Duodenal mucosa (tissue), 2 donors: ENCODE measurements at regions not wholly inside any gene's neighbourhood (a gene's known extent, or its start where the extent isn't known, plus 50 kb on each side); places are given as distances from the start of the nearest gene placed in this dataset.
"Not testable (repeated sequence)": the region's sequence is repeated elsewhere in the genome, so short reads cannot be mapped to it uniquely, and the experiment has no call there.

Experiments used
- H3K27ac ChIP-seq: one replicate; pipeline ENCODE4 v1.7.0; 2013; ENCODE audit warnings: low read depth, low read length
- H3K27me3 ChIP-seq, 2 donors: one replicate each; pipeline ENCODE4 v1.7.0; 2013; ENCODE audit warnings: low read length in 2 of 2, control low read depth in 1 of 2; ENCODE audit not compliant: insufficient read depth in 2 of 2, control insufficient read depth in 1 of 2
- H3K36me3 ChIP-seq, 2 donors: one replicate each; pipeline ENCODE4 v1.7.0; 2013; ENCODE audit warnings: low read length in 2 of 2, control low read depth in 1 of 2; ENCODE audit not compliant: insufficient read depth in 2 of 2, control insufficient read depth in 1 of 2
- H3K4me1 ChIP-seq, 2 donors: one replicate each; pipeline ENCODE4 v1.7.0; 2013; ENCODE audit warnings: low read length in 2 of 2, control low read depth in 1 of 2; ENCODE audit not compliant: insufficient read depth in 2 of 2, control insufficient read depth in 1 of 2
- H3K4me3 ChIP-seq, 2 donors: one replicate each; pipeline ENCODE4 v1.7.0; 2013; ENCODE audit warnings: low read length in 2 of 2, low read depth in 1 of 2
- H3K9ac ChIP-seq, 2 donors: one replicate each; pipeline ENCODE4 v1.7.0; 2013; ENCODE audit warnings: low read length in 2 of 2, low read depth in 1 of 2
- H3K9me3 ChIP-seq, 2 donors: one replicate each; pipeline ENCODE4 v1.7.0; 2013; ENCODE audit warnings: low read length in 2 of 2, control low read depth in 1 of 2; ENCODE audit not compliant: control insufficient read depth in 1 of 2

DNA sequence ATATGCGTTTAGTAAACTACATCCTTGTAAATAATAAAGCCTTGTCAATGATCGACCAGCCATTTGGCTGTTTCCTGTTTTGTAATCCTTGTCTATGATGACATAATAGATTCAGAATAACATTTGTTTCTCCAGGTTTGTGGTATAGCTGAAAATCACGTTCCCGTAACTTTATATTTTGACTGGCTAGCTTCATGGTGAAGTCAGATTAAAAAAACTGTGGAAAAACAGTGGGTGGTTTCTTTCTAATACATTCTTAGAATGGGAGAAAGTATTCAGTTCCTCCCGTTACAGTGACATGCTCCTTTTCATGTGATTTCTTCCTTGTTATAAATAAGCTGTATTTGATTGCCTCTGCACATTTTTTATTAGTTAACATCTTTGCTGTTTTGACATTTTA lies 366.9 kb downstream of the NYAP2 start:
- no peaks in the 10 kb centered on the region for H3K36me3 ChIP-seq
- no peaks in the 10 kb centered on the region for H3K4me1 ChIP-seq
- no peak overlapping the region for H3K4me3 ChIP-seq
- no peaks in the 10 kb centered on the region for H3K27me3 ChIP-seq
- no peak overlapping the region for H3K9ac ChIP-seq
- H3K27ac ChIP-seq: no peak overlapping the region
- no peaks in the 10 kb centered on the region for H3K9me3 ChIP-seq

DNA sequence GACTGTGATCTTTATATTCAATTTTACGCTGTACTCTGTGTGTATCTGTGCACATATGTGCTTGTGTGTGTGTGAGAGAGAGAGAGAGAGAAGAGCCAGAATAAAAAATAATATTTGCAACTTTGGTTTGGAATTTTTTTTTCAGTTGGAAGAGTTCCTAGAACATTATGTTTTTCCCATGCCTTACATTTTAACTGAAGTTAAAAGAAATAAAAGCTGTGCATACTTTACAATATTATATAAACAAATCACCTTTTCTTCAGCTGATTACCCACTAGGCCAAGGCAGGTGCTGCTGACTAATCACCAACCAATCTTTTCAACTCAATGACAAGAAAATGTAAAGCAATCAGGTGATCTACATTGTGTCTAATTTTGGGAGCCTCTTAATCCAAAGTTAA lies 366.3 kb downstream of the NYAP2 start:
- Histone ChIP-seq H3K4me1 (no peaks in the 10 kb centered on the region), H3K27ac (no peak overlapping the region), H3K9me3 (no peaks in the 10 kb centered on the region)

GRCh38 chr2:225764346-225764745 lies 364.8 kb downstream of the NYAP2 start:
- Histone ChIP-seq H3K4me1 (no peaks in the 10 kb centered on the region), H3K9me3 (no peaks in the 10 kb centered on the region), H3K4me3 (no peak overlapping the region), H3K36me3 (no peaks in the 10 kb centered on the region), H3K27me3 (no peaks in the 10 kb centered on the region), H3K27ac (no peak overlapping the region), H3K9ac (no peak overlapping the region)

More for the DNA sequence above, 366.3 kb downstream of the NYAP2 start:
- H3K36me3 ChIP-seq: no peaks in the 10 kb centered on the region
- H3K9ac ChIP-seq: no peak overlapping the region
- H3K4me3 ChIP-seq: no peak overlapping the region
- H3K27me3 ChIP-seq: no peaks in the 10 kb centered on the region

DNA sequence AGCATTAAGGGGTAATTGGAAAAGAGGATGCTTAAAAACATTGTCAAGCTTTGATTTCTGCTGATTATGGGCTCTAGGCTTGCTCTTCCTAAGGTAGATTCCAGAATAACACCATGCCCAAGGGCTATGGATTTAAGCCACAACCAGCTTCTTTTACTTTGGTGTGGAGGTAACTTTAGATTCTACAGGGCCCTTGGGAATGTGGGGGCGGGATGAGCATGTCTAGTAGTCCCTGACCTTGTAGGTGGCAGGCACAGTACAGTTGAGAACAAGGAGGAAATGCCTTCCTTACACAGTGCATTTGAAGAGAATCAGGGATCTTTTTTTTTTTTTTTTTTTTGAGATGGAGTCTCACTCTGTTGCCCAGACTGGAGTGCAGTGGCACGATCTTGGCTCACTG lies 364.2 kb downstream of the NYAP2 start:
- Histone ChIP-seq H3K9me3 (no peaks in the 10 kb centered on the region), H3K9ac (no peak overlapping the region), H3K4me3 (no peak overlapping the region), H3K4me1 (no peaks in the 10 kb centered on the region), H3K36me3 (no peaks in the 10 kb centered on the region), H3K27me3 (no peaks in the 10 kb centered on the region), H3K27ac (no peak overlapping the region)

- no peak overlapping the region for H3K4me3 ChIP-seq
- H3K9ac ChIP-seq: no peak overlapping the region
- no peaks in the 10 kb centered on the region for H3K36me3 ChIP-seq
- H3K9me3 ChIP-seq: no peaks in the 10 kb centered on the region
- H3K4me1 ChIP-seq: no peaks in the 10 kb centered on the region
- H3K27me3 ChIP-seq: no peaks in the 10 kb centered on the region
- no peak overlapping the region for H3K27ac ChIP-seq
These were observed 361.9 kb downstream of the NYAP2 start for GRCh38 chr2:225761396-225761795.

DNA sequence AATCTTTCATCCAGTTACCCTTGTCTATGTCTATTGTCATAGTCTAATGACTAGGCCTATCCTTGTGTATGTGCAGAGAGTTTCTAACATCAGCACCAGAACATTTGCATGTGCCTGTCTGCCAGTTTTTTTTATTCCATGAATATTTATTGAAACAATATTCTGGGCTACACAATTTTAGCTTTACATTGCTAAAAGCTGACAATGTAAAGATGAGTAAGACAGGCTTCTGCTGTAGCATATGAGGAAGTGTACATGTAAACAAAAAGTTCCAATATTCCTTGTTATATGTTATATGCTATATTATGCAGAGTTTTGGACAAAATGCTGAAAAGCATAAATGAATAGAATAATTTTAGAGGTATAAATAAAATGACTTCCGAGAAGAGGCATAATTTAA lies 357.7 kb downstream of the NYAP2 start:
- H3K9me3 ChIP-seq: no peaks in the 10 kb centered on the region
- H3K4me1 ChIP-seq: no peaks in the 10 kb centered on the region
- no peaks in the 10 kb centered on the region for H3K36me3 ChIP-seq
- H3K9ac ChIP-seq: no peak overlapping the region
- no peak overlapping the region for H3K4me3 ChIP-seq
- H3K27me3 ChIP-seq: no peaks in the 10 kb centered on the region
- no peak overlapping the region for H3K27ac ChIP-seq

- Histone ChIP-seq H3K9me3 (no peaks in the 10 kb centered on the region), H3K36me3 (no peaks in the 10 kb centered on the region), H3K27me3 (no peaks in the 10 kb centered on the region), H3K4me3 (no peak overlapping the region), H3K9ac (no peak overlapping the region), H3K27ac (no peak overlapping the region), H3K4me1 (no peaks in the 10 kb centered on the region)
These were observed 356.7 kb downstream of the NYAP2 start for GRCh38 chr2:225756198-225756597.

GRCh38 chr2:225748609-225749008 lies 349.1 kb downstream of the NYAP2 start:
- no peaks in the 10 kb centered on the region for H3K36me3 ChIP-seq
- H3K4me3 ChIP-seq: no peak overlapping the region
- H3K27me3 ChIP-seq: no peaks in the 10 kb centered on the region
- no peaks in the 10 kb centered on the region for H3K4me1 ChIP-seq
- H3K27ac ChIP-seq: no peak overlapping the region
- H3K9me3 ChIP-seq: no peaks in the 10 kb centered on the region
- no peak overlapping the region for H3K9ac ChIP-seq

DNA sequence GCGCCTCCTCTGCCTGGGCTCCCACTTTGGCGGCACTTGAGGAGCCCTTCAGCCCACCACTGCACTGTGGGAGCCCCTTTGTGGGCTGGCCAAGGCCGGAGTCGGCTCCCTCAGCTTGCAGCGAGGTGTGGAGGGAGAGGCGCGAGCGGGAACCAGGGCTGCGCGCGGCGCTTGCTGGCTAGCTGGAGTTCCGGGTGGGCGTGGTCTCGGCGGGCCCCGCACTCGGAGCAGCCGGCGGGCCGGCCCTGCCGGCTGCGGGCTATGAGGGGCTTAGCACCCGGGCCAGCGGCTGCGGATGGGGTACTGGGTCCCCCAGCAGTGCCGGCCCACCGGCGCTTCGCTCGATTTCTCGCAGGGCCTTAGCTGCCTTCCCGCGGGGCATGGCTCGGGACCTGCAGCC lies 344.5 kb downstream of the NYAP2 start:
- H3K27me3 ChIP-seq, H3K9me3 ChIP-seq, H3K4me1 ChIP-seq, H3K36me3 ChIP-seq, H3K27ac ChIP-seq, H3K4me3 ChIP-seq, H3K9ac ChIP-seq: not testable (repeated sequence)

DNA sequence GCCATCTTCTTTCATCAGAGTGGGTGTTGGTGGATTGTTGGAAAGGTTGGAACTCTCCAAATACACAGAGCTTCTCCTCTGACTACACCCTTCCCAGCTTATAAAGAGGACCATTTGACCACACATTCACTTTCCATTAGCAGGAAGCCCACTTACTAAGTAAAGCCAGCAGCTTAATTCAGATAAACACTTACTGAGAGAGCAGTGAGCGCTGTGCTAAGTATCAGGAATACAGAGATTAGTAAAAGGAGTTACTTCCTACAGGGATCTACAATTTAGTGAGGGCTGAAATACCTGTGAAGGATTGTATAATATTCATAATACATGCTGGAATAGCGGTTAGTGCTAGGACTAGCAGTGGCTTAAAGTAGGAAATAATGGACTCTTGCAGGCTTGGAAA lies 343.0 kb downstream of the NYAP2 start:
- Histone ChIP-seq H3K27ac (no peak overlapping the region), H3K36me3 (no peaks in the 10 kb centered on the region), H3K27me3 (no peaks in the 10 kb centered on the region), H3K9ac (no peak overlapping the region), H3K9me3 (no peaks in the 10 kb centered on the region), H3K4me1 (no peaks in the 10 kb centered on the region), H3K4me3 (no peak overlapping the region)

DNA sequence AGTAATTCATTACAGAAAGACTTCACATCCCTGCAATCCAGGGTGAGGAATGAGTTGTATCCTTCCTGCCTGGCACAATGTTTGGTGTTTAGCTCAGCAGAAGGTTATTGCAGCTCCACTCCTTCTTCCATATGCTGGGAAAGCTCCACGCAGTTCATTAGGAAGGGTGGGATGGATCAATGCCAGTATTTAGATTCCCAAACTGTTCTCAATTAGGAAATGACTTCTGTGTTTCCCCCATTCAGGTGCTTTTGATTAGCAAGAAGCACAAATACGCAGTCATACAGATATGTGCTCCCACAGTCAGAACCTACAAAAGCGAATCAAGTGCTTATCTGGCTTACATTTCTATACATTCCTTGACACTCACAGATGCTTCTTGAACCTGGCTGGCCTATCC lies 340.6 kb downstream of the NYAP2 start:
- no peak overlapping the region for H3K27ac ChIP-seq
- H3K4me1 ChIP-seq: no peaks in the 10 kb centered on the region
- H3K9ac ChIP-seq: no peak overlapping the region

More for the DNA sequence above, 340.6 kb downstream of the NYAP2 start:
- Histone ChIP-seq H3K27me3 (no peaks in the 10 kb centered on the region), H3K4me3 (no peak overlapping the region), H3K36me3 (no peaks in the 10 kb centered on the region), H3K9me3 (no peaks in the 10 kb centered on the region)
